Retinal pigment epithelial cell (primary cell): ENCODE measurements at regions not wholly inside any gene's neighbourhood (a gene's known extent, or its start where the extent isn't known, plus 50 kb on each side); places are given as distances from the start of the nearest gene placed in this dataset.

Source experiments
- DNase-seq: peaks from one replicate; pipeline ENCODE4 v3.0.0-alpha.2; 2010; ENCODE audit warnings: low read depth
- H3K4me3 ChIP-seq: 2 replicates; pipeline ENCODE4 v1.5.1; 2011; ENCODE audit warnings: mild to moderate bottlenecking, low read length, control low read depth, moderate library complexity
- CTCF ChIP-seq: conservative IDR thresholded peaks from 2 replicates; pipeline ENCODE4 v1.5.1; 2011; ENCODE audit warnings: low read depth, low read length, control low read depth, inconsistent platforms

DNA sequence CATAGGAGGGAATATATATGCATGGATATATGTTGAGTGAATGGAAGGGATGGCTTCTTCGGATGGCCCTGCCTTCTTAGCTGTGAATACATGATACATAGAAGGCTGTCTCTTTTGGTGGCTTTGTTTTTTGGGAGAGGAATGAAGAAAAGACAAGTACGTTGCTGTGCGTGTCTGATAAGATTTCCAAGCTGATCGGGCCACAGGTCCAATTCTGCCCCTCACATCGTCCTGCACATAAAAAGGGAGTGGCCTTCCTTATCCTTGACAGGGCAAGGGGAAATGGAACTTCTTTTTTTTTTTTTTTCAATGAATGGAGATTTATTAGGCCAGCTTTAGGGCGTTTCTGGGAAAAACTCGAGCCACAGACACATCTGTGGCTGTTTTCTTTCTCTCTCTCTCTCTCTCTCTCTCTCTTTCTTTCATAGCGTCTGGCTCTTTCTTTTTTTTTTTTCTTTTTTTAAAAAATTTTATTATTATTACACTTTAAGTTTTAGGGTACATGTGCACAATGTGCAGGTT, 103.8 kb upstream of the SPATA13 start:
- no peak overlapping the region for H3K4me3 ChIP-seq
- DNase-seq, result no peak
- TF ChIP-seq CTCF, result no peak

- no peak for TF ChIP-seq CTCF
Observed at GRCh38 chr13:24060993-24061392, 99.5 kb upstream of the SPATA13 start.

GRCh38 chr13:24063281-24063877, 97.1 kb upstream of the SPATA13 start:
- no peak overlapping the region for H3K4me3 ChIP-seq
- no peak for DNase-seq
- TF ChIP-seq CTCF, result no peak

More at GRCh38 chr13:24060993-24061392, 99.5 kb upstream of the SPATA13 start:
- no peak for DNase-seq
- H3K4me3 ChIP-seq, result no peak overlapping the region

- H3K4me3 ChIP-seq, result no peak overlapping the region
- DNase-seq, result no peak
- no peak for TF ChIP-seq CTCF
Observed at GRCh38 chr13:24064371-24064770, 96.1 kb upstream of the SPATA13 start.

DNA sequence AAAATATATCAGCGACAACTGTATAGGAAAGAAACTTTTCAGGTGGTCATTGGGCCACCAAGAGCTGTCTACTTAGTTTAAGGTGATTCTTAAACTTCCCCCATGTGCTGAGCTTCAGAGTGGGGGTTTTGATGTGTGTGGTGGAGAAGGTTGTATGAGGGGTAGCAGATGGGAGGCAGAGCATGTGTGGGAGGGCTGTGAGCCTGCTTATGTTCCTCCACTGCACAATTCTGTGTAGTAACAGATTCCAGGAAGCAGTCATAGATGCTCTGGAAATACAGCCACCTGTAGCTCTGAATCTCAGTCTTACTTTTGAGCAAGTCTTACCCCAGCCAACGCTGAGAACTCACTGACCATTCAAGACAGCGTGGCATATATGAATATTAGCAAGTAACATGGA, 95.3 kb upstream of the SPATA13 start:
- DNase-seq, result no peak
- H3K4me3 ChIP-seq, result no peak overlapping the region
- TF ChIP-seq CTCF, result no peak

DNA sequence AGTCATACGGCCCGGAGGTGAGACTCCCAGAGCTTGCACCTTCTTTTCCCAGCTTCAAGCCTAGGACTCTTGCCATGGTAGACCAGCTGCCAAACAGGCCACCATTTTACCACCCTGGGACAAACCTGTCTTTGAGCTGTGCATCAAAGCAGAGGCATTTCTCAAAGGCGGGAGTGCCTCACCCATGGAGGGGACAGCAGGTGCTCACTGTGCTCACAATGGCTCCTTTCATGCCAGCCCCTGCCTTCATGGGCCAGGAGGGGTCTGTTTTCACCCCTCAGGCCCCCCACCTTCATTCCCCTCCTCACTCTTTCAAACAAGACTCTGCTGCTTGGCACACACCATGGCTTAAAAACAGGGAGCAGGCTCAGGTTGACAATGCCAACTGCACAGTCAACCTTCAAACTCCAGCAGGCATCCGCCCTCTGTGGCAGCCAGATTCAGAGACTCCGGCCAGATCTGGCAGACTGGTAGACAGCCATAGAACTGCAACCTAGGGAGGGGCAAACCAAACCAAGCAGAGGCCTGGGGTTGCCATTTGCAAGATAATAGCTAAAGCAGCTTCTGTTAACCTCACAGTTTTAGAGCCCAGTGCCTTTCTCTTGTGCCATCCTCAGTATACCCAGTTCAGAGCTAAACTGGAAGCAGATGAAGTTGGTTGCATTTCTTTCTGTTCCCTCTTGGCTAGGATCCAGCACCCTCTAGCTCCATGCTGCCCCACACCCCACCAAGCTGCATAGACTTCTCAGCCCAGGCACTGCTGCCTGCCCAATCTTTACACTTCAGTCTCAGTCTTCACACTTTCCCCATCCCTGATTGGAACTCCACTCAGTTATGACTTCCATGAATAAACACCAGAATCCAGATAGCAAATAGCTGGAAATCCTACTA, 93.9 kb upstream of the SPATA13 start:
- DNase-seq, result no peak
- no peak for TF ChIP-seq CTCF

DNA sequence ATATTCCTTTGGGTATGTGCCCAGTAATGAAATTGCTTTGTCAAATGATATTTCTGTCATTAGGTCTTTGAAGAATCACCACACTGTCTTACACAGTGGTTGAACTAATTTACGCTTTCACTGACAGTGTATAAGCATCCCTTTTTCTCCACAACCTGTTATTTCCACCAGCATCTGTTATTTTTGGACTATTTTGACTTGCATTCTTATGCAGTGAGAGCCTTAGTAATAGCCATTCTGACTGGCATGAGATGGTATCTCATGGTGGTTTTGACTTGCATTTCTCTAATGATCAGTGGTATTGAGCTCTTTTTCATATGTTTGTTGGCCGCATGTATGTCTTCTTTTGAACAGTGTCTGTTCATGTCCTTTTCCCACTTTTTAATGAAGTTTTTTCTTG, 92.0 kb upstream of the SPATA13 start:
- no peak for TF ChIP-seq CTCF
- DNase-seq, result no peak
- no peak overlapping the region for H3K4me3 ChIP-seq

More for the DNA sequence above, 93.9 kb upstream of the SPATA13 start:
- H3K4me3 ChIP-seq, result no peak overlapping the region
